Kidney epithelial cell (primary cell): ENCODE measurements at regions not wholly inside any gene's neighbourhood (a gene's known extent, or its start where the extent isn't known, plus 50 kb on each side); places are given as distances from the start of the nearest gene placed in this dataset.

ENCODE experiments used
- DNase-seq: peaks from one replicate; pipeline ENCODE4 v3.0.0-alpha.2; 2010; ENCODE audit warnings: low read depth
- H3K27me3 ChIP-seq: 2 replicates; pipeline ENCODE4 v1.6.0; 2011; ENCODE audit warnings: low read length; ENCODE audit not compliant: control insufficient read depth, insufficient read depth
- H3K36me3 ChIP-seq: 2 replicates; pipeline ENCODE4 v1.5.1; 2011; ENCODE audit warnings: low read length; ENCODE audit not compliant: control insufficient read depth, insufficient read depth
- H3K4me3 ChIP-seq: 2 replicates; pipeline ENCODE4 v1.5.1; 2011; ENCODE audit warnings: low read depth, mild to moderate bottlenecking, control low read depth, low read length
- CTCF ChIP-seq: IDR thresholded peaks from 2 replicates; pipeline ENCODE4 v1.5.1; 2011; ENCODE audit warnings: mild to moderate bottlenecking, moderate library complexity, low read length, control low read depth, inconsistent platforms; ENCODE audit not compliant: insufficient read depth, poor library complexity, severe bottlenecking

- no peak for TF ChIP-seq CTCF
- no peak overlapping the region for H3K4me3 ChIP-seq
- H3K36me3 ChIP-seq: no peaks in the 10 kb centered on the region
- H3K27me3 ChIP-seq: no peaks in the 10 kb centered on the region
- DNase-seq: no peak
Observed at GRCh38 chr2:172376016-172376415, 51.4 kb upstream of the ITGA6 start.

GRCh38 chr2:172376505-172377125, 50.8 kb upstream of the ITGA6 start:
- no peak overlapping the region for H3K4me3 ChIP-seq
- DNase-seq: no peak
- no peaks in the 10 kb centered on the region for H3K36me3 ChIP-seq
- H3K27me3 ChIP-seq: no peaks in the 10 kb centered on the region
- TF ChIP-seq CTCF: no peak

- Histone ChIP-seq H3K27me3 (no peaks in the 10 kb centered on the region), H3K36me3 (no peaks in the 10 kb centered on the region), H3K4me3 (no peak overlapping the region)
- no peak for TF ChIP-seq CTCF
- DNase-seq: no peak
Observed at GRCh38 chr2:172377408-172377807, 50.0 kb upstream of the ITGA6 start.
